D721Med (cell line): ENCODE measurements at regions not wholly inside any gene's neighbourhood (a gene's known extent, or its start where the extent isn't known, plus 50 kb on each side); places are given as distances from the start of the nearest gene placed in this dataset.

Source experiments
- DNase-seq: peaks from one replicate; pipeline ENCODE4 v3.0.0; 2011; ENCODE audit warnings: low spot score; ENCODE audit not compliant: insufficient read length
- FAIRE-seq: peaks from 2 replicates; lab custom pipeline; 2011; peaks lifted over from hg19 to GRCh38; lab: Jason Lieb, UNC
- CTCF ChIP-seq: IDR thresholded peaks from 2 replicates; pipeline ENCODE4 v1.5.1; 2012; ENCODE audit warnings: mild to moderate bottlenecking, control low read depth; ENCODE audit not compliant: insufficient read depth; ENCODE audit errors: missing control alignments

DNA sequence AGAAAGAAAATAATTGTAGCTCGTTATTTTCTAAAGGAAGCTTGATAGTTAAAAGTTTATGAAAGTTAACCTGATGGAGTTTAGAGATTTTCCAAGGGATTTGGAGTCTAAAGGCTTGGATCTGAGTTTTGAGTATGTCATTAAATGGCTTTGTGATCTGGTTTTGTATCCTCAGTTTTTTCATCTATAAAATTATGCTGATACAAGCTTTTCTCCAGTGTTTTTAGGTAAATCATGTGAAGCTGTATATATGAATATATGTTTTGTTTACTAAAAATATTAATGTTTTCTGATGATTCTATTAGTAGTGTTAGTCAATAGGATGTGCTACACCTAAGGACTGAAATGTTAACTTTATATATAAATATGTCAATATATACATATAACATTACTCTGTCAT is 727.8 kb downstream of the CDH11 start:
- no peak for FAIRE-seq
- no peak for DNase-seq
- no peak for TF ChIP-seq CTCF

DNA sequence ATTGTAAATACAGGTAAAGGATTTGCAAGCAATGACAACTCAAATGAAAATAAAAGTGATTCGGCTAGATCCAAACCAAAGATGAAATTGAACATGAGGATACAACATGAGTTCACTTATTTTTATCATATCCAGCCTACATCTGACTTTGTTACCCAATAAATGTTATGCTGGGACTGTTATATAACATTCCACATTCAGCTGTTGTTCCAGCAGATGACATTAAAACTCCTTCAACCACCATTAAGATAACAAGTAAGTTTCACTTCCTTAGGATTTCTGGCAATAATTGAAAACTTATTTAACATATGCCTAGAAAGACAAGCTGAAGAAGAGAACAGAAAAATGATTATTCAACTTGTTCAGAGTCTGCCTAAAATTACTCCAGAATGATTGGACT is 729.4 kb downstream of the CDH11 start:
- TF ChIP-seq CTCF, result no peak
- FAIRE-seq, result no peak
- no peak for DNase-seq

GRCh38 chr16:64391063-64391600 is 730.7 kb downstream of the CDH11 start:
- FAIRE-seq, result no peak
- DNase-seq, result no peak
- TF ChIP-seq CTCF, result no peak

- TF ChIP-seq CTCF, result no peak
- DNase-seq, result no peak
- no peak for FAIRE-seq
Observed at GRCh38 chr16:64390102-64390501, 731.8 kb downstream of the CDH11 start.

GRCh38 chr16:64384636-64385035 is 737.2 kb downstream of the CDH11 start:
- TF ChIP-seq CTCF, result no peak
- no peak for FAIRE-seq

GRCh38 chr16:64381979-64382378 is 739.9 kb downstream of the CDH11 start:
- TF ChIP-seq CTCF, result no peak
- no peak for FAIRE-seq

More at GRCh38 chr16:64384636-64385035, 737.2 kb downstream of the CDH11 start:
- DNase-seq, result no peak

GRCh38 chr16:64380751-64381150 is 741.1 kb downstream of the CDH11 start:
- FAIRE-seq (no peak), DNase-seq (no peak)
- no peak for TF ChIP-seq CTCF

More at GRCh38 chr16:64381979-64382378, 739.9 kb downstream of the CDH11 start:
- DNase-seq, result no peak
